IMR-90 (cell line): ENCODE measurements at regions not wholly inside any gene's neighbourhood (a gene's known extent, or its start where the extent isn't known, plus 50 kb on each side); places are given as distances from the start of the nearest gene placed in this dataset.

Experiments used
- ATAC-seq: fragments of 200-7000 bp; cut with Tn5 transposase; 2 replicates; pipeline ENCODE4 v1.9.1; 2020; ENCODE audit warnings: low read depth, mild to moderate bottlenecking, moderate library complexity
- BruUV-seq: library from RNA; stranded (reverse); fragments of 400-500 nt; replicated peaks from 2 replicates; lab custom pipeline; 2021; lab: Mats Ljungman, UMichigan
- CTCF ChIA-PET: fragments of 300-600 bp; formaldehyde crosslinking; extraction: SDS; loops from one replicate; lab custom pipeline; 2021; ENCODE audit warnings: antibody characterized with exemption; lab: Yijun Ruan, JAX
- POLR2A ChIA-PET: fragments of 300-600 bp; sonication (Branson Sonifier 250); formaldehyde crosslinking; loops from one replicate; lab custom pipeline; 2022; ENCODE audit warnings: antibody characterized with exemption; ENCODE audit not compliant: unreplicated experiment; lab: Charles Lee
- DNase-seq: peaks from one replicate; pipeline ENCODE4 v3.0.0; 2013
- H2AFZ ChIP-seq: replicated peaks from 2 replicates; pipeline ENCODE3; 2013; ENCODE audit warnings: low read length, mild to moderate bottlenecking; ENCODE audit not compliant: poor library complexity
- H2AK5ac ChIP-seq: 2 replicates; pipeline ENCODE4 v1.6.1; 2013; ENCODE audit warnings: low read depth, low read length, inconsistent platforms
- H2AK9ac ChIP-seq: replicated peaks from 2 replicates; pipeline ENCODE3; 2013; ENCODE audit warnings: mild to moderate bottlenecking, low read depth, low read length, moderate library complexity; ENCODE audit not compliant: poor library complexity
- H2BK120ac ChIP-seq: 2 replicates; pipeline ENCODE4 v1.6.1; 2013; ENCODE audit warnings: low read depth, low read length, inconsistent platforms
- H2BK15ac ChIP-seq: 3 replicates; pipeline ENCODE4 v1.6.1; 2013; ENCODE audit warnings: low read depth, low read length, inconsistent platforms
- H2BK20ac ChIP-seq: 2 replicates; pipeline ENCODE4 v1.6.1; 2013; ENCODE audit warnings: low read depth, mild to moderate bottlenecking, inconsistent platforms, low read length, moderate library complexity
- H2BK5ac ChIP-seq: 2 replicates; pipeline ENCODE4 v1.6.1; 2013; ENCODE audit warnings: mild to moderate bottlenecking, low read depth, low read length, inconsistent platforms; ENCODE audit not compliant: poor library complexity, severe bottlenecking
- H3K14ac ChIP-seq: replicated peaks from 2 replicates; pipeline ENCODE4 v1.6.1; 2013; ENCODE audit warnings: low read depth, low read length, inconsistent platforms
- H3K18ac ChIP-seq: 2 replicates; pipeline ENCODE4 v1.6.1; 2013; ENCODE audit warnings: low read depth, low read length, control low read depth
- H3K23ac ChIP-seq: 2 replicates; pipeline ENCODE4 v1.6.1; 2013; ENCODE audit warnings: low read depth, low read length, inconsistent platforms
- H3K27ac ChIP-seq: 2 replicates; pipeline ENCODE4 v1.5.1; 2013; ENCODE audit warnings: mild to moderate bottlenecking, control low read depth, low read length; ENCODE audit not compliant: insufficient read depth
- H3K27me3 ChIP-seq: 2 replicates; pipeline ENCODE4 v1.6.1; 2013; ENCODE audit warnings: low read length; ENCODE audit not compliant: control insufficient read depth, insufficient read depth
- H3K36me3 ChIP-seq: 2 replicates; pipeline ENCODE4 v1.6.1; 2013; ENCODE audit warnings: low read length, mixed read lengths; ENCODE audit not compliant: control insufficient read depth, insufficient read depth
- H3K4ac ChIP-seq: 2 replicates; pipeline ENCODE4 v1.6.1; 2013; ENCODE audit warnings: low read depth, low read length, inconsistent platforms
- H3K4me1 ChIP-seq: 2 replicates; pipeline ENCODE4 v1.6.1; 2013; ENCODE audit warnings: low read length, mixed read lengths; ENCODE audit not compliant: control insufficient read depth, insufficient read depth
- H3K4me2 ChIP-seq: 2 replicates; pipeline ENCODE4 v1.6.1; 2013; ENCODE audit warnings: low read depth, mild to moderate bottlenecking, control low read depth, low read length, moderate library complexity
- H3K4me3 ChIP-seq: 2 replicates; pipeline ENCODE4 v1.5.1; 2013; ENCODE audit warnings: low read depth, mild to moderate bottlenecking, control low read depth, low read length, moderate library complexity; ENCODE audit not compliant: insufficient read depth
- H3K56ac ChIP-seq: 2 replicates; pipeline ENCODE4 v1.6.1; 2013; ENCODE audit warnings: low read length, inconsistent platforms; ENCODE audit not compliant: insufficient read depth; ENCODE audit errors: extremely low read depth
- H3K79me1 ChIP-seq, 2 experiments: 2 replicates each; pipeline ENCODE4 v1.6.1; 2013; ENCODE audit warnings: low read length in 2 of 2, inconsistent platforms in 1 of 2, low read depth in 1 of 2
- H3K9ac ChIP-seq: 2 replicates; pipeline ENCODE4 v1.6.1; 2013; ENCODE audit warnings: low read depth, low read length, control low read depth
- H3K9me1 ChIP-seq: 2 replicates; pipeline ENCODE4 v1.6.1; 2013; ENCODE audit warnings: low read length, inconsistent platforms; ENCODE audit not compliant: insufficient read depth
- H3K9me3 ChIP-seq: 2 replicates; pipeline ENCODE4 v1.6.1; 2013; ENCODE audit warnings: low read length; ENCODE audit not compliant: control insufficient read depth, insufficient read depth
- H4K20me1 ChIP-seq: 2 replicates; pipeline ENCODE4 v1.6.1; 2013; ENCODE audit warnings: low read length, inconsistent platforms; ENCODE audit not compliant: insufficient read depth
- H4K5ac ChIP-seq: 2 replicates; pipeline ENCODE4 v1.6.1; 2013; ENCODE audit warnings: mild to moderate bottlenecking, low read depth, low read length, control low read depth
- H4K8ac ChIP-seq, 2 experiments: 2 replicates each; pipeline ENCODE4 v1.6.1; 2013; ENCODE audit warnings: low read depth in 2 of 2, low read length in 2 of 2, control low read depth in 1 of 2, inconsistent platforms in 1 of 2
- H4K91ac ChIP-seq: 2 replicates; pipeline ENCODE4 v1.6.1; 2013; ENCODE audit warnings: low read depth, low read length, inconsistent platforms; ENCODE audit not compliant: insufficient read depth
- CEBPB ChIP-seq: IDR thresholded peaks from 2 replicates; pipeline ENCODE4 v1.6.1; 2012; ENCODE audit warnings: low read depth, low read length, improper control_type of control experiment
- FOS ChIP-seq: fragments of 150-350 bp; IDR thresholded peaks from 2 replicates; pipeline ENCODE4 v1.6.1; 2016; ENCODE audit warnings: low read depth, low read length
- RAD21 ChIP-seq: IDR thresholded peaks from 2 replicates; pipeline ENCODE4 v1.6.1; 2012; ENCODE audit warnings: low read length, improper control_type of control experiment
- SMC3 ChIP-seq: fragments of 150-350 bp; IDR thresholded peaks from 2 replicates; pipeline ENCODE4 v1.6.1; 2016; ENCODE audit warnings: low read depth, mild to moderate bottlenecking, antibody characterized with exemption, low read length, moderate library complexity
- WGBS, 2 experiments: methylation state at CpG; one replicate each; pipeline versions ENCODE4 v1.1.5 to v1.1.7; 2013; ENCODE audit warnings: missing lambda C conversion rate in 2 of 2; ENCODE audit not compliant: insufficient read length in 1 of 2; ENCODE audit errors: extremely low coverage in 2 of 2; 5-methylcytosine and 5-hydroxymethylcytosine counted together
- dilution Hi-C: fragments of 300-500 bp; cut with HindIII; formaldehyde crosslinking; loops from one replicate; pipeline ENCODE4 v1.14.3; 2018; ENCODE audit warnings: low sequenced_read_pairs; ENCODE audit not compliant: unreplicated experiment
- in situ Hi-C: fragments of 300-500 bp; cut with MboI; formaldehyde crosslinking; loops from 3 replicates; pipeline ENCODE4 v1.14.3; 2019; ENCODE audit warnings: low sequenced_read_pairs, inconsistent platforms, mixed read lengths
- intact Hi-C: fragments of 100-400 bp; cut with micrococcal nuclease; formaldehyde crosslinking; loops from 2 replicates; pipeline ENCODE4 v1.10.0; 2022

DNA sequence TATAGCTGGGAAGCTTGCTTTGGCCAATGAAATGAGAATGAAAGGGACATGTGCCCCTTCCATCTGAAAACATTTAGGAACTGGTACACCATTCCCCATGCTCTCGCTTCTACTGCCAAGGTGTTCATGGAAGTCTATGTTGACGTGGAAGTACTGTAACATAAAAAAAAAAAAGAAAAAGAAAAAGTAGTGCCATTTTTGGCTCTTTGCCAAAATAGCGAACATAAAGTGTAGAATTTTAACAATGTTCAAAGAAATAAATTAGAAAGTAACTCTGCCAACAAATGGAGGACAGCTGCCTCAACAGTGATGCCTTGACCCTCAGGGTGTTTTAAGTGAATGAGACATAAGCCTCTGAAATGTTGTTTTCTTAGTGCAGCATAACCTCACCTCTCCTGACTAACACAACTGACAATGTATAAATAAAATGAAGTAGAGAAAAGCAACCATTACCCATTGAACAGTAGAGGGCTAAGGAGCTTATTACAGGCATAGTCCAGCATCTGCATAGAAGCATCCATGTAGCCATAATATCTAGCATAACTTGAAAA, 536.6 kb downstream of the DTWD2 start:
- Histone ChIP-seq H3K4ac (no peak overlapping the region), H3K27me3 (no peaks in the 10 kb centered on the region), H3K4me3 (no peak overlapping the region), H4K20me1 (no peaks in the 10 kb centered on the region), H3K56ac (no peak overlapping the region), H4K8ac (no peak overlapping the region), H3K79me1 (no peaks in the 10 kb centered on the region), H3K4me1 (no peaks in the 10 kb centered on the region), H3K4me2 (no peak overlapping the region), H2BK15ac (no peak overlapping the region), H2AK9ac (no peak overlapping the region), H3K14ac (no peak overlapping the region), H3K27ac (no peak overlapping the region), H3K9ac (no peak overlapping the region), H3K18ac (no peak overlapping the region), H3K36me3 (no peaks in the 10 kb centered on the region), H4K5ac (no peak overlapping the region), H2AFZ (no peak overlapping the region), H3K23ac (no peak overlapping the region), H2AK5ac (no peak overlapping the region), H2BK120ac (no peak overlapping the region), H3K9me1 (no peaks in the 10 kb centered on the region), H4K91ac (no peak overlapping the region), H2BK20ac (no peak overlapping the region), H3K9me3 (0 out of 2 replicates have a peak, but pooled peaks cover 2% of the 10 kb centered on the region), H2BK5ac (no peak overlapping the region)
- BruUV-seq = no TSS peak
- ChIA-PET POLR2A (no interaction called here), CTCF (no interaction called here)
- no CpG with 5 or more reads among the region's 3 CpGs for WGBS, 2 experiments
- ATAC-seq (no peak), DNase-seq (no peak)
- intact Hi-C loops = no loop called here
- dilution Hi-C loops = no loop called here
- no peak for TF ChIP-seq FOS
- TF ChIP-seq SMC3 = no peak
- TF ChIP-seq CEBPB = no peak
- no peak for TF ChIP-seq RAD21
- in situ Hi-C loops = no loop called here
